Posterior vena cava (tissue), 2 donors: ENCODE measurements at regions not wholly inside any gene's neighbourhood (a gene's known extent, or its start where the extent isn't known, plus 50 kb on each side); places are given as distances from the start of the nearest gene placed in this dataset.
"Not testable (repeated sequence)": the region's sequence is repeated elsewhere in the genome, so short reads cannot be mapped to it uniquely, and the experiment has no call there.

ENCODE experiments used
- DNase-seq: peaks from one replicate; pipeline ENCODE4 v3.0.0-alpha.2; 2020; ENCODE audit warnings: low spot score
- intact Hi-C, 2 donors: fragments of 100-400 bp; cut with DNase I; formaldehyde crosslinking; loops; one replicate each; pipeline versions ENCODE4 v1.14.1 to v1.14.2; 2022 to 2023
- donor health status: DM: yes; HTN: yes; CAD: no.
- donor health status: DM: yes; HTN: yes; CAD: no.

DNA sequence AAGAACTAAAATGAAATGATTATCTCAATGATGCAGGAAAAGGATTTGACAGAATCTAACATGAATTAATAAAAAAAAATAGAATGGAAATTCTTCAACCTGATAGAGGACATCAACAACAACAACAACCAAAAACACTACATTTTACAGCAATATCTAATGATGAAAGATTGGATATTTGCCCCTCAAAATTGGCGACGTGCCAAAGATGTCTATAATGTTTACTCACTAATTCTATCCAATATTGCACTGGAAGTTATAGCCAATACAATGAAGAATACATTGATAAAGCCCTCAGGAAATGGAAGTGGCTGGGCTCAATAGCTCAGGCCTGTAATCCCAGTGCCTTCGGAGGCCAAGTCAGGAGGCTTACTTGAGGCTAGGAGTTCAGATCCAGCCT, 99.4 kb upstream of the ANTXRL start:
- intact Hi-C loops = not testable (repeated sequence)

DNA sequence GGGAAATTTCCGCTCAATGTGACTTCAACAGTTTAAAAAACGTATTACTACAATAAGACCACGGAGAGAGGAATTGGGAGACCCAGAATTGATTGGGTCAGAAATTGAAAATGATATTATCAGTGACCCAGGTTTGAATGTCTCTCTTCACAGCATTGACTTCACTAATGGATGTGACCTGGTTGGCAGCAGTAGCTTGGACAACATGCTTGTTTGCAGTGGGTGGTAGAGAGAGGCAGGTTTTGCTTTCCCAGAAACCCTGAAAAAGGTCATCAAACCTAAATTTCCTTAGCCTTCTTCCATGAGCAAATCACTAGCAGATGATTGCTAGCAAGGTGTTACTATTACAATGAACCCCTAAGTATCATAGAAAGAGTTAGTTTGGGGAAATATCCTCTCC, 89.7 kb upstream of the ANTXRL start:
- intact Hi-C loops = no loop called here
- no peak for DNase-seq

More for the DNA sequence above, 99.4 kb upstream of the ANTXRL start:
- DNase-seq = not testable (repeated sequence)

DNA sequence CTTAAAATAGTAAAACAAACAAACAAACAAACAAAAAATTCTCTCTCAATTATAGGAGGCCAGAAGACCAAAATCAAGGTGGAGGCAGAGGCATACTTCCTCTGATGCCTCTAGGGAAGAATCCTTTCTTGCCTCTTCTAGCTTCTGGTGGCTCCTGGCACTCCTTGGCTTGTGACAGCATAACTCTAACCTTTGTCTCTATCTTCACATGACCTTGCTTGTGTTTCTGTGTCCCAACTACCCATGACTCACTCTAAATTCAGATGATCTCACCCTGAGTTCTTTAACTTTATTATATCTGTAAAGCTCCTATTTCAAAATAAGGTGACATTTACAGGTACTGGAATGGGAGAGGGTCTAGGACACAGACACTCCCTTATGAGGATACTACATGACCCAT, 88.3 kb upstream of the ANTXRL start:
- DNase-seq = no peak
- intact Hi-C loops = no loop called here

DNA sequence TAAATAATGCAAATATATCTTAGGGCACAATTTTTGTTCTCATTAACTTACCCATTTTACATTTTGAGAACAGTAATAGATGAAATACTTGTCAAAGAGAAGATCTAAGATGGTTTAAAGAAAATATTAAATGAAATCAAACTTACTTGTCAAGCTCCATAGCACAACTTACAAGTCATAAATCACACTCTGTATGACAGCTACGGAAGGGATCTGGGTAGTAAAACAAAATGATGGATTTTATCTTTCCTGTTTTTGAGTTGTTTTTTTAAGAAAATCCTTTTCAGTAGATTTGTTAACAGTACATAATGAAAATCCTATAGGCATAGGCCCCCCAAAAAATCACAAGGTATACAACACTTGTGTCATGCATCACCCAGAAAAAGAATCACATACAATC, 84.4 kb upstream of the ANTXRL start:
- intact Hi-C loops, DNase-seq: not testable (repeated sequence)

DNA sequence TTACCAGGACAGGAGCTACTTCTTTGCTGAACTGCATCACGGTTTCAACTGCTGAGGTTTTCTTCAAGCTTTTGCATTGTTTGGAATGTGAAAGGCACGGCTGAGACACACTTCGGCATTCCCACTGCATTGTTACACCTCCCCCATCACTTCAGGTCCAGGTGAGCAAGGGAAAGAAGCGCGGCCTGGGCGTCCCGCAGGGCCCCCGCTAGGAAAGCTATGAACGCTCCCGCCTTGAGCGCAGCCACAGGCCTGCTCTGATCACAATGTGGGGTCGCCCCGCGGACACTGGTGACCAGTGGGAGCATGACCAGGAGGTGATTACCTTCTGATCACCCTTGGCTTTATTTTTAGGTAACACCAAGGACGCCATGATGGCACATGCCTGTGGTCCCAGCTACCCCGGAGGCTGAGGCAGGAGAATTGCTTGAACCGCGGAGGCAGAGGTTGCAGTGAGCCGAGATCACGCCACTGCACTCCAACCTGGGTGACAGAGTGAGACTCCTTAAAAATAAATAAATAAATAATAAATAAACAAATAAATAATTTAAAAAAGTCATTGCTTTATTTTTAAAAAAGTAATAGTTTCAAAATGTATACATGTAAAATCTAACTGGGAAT, 82.2 kb upstream of the ANTXRL start:
- DNase-seq = peak; percentile 47
- intact Hi-C loops = not testable (repeated sequence)

DNA sequence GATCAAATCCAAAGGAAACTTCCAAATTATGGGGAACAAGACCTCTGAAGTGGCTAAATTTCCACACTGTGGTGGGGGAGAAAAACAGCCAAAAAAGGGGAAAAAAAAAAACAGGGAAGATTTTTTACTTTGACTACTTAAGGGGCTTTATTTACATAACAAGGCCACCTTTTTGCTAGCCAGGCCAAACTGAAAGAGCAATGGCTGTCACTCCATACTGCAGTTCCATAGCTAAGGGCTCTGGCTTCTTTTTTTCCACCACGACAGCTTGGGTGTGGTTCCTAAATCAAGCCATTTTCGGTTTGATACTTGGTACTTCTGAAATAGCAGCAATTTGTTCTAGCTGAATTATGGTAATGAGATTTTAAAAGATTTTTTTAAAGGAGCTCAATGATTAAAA, 76.4 kb upstream of the ANTXRL start:
- intact Hi-C loops, DNase-seq: not testable (repeated sequence)

DNA sequence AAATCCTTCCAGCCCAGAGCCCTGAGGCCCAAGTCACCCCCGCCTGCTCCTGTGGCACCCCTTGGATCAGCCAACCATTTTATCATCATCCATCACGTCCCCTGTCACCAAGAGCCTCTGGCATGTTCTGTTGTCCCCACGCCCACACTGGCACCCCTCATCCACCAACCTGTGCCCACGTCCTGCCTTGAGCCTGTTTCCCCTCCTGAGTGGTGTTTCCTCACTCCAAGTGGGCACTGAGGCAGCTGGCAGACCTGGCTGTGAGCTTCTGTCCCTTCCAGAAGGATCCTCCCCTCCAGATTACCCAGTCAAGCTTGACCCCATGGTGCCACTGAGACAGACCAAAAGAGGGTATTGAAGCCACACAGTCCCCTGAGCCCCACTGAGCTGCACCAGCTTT, 71.4 kb upstream of the ANTXRL start:
- DNase-seq = peak; percentile 37
- intact Hi-C loops = no loop called here

DNA sequence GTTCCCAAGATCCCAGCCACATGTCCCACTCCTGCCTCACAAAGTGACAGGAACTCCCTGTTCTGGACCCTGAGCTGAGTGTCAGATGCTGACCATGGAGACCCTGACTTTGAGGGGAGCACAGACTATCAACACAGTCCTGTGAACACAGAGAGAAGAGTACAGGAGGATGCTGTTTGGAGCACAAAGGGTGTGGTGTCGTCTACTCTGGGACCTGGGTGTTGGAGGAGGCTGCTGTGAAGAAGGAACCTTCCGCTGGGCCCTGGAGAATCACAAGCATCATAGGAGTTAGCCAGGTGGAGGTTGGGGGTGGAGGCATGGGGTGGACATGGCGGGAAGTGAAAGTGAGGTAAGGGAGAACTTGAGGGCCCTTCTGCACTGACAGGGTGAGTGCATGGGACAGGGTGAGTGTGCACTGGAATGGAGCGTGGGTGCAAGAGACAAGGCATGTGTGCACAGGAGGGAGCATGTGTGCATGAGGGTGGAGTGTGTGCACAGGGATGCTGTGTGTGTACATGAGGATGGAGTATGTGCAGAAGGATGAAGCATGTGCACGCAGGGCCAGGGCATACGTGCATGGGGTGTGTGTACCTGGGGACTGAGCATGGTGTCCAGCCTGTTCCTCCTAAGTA, 70.7 kb upstream of the ANTXRL start:
- peak; percentile 45 for DNase-seq
- intact Hi-C loops = no loop called here

DNA sequence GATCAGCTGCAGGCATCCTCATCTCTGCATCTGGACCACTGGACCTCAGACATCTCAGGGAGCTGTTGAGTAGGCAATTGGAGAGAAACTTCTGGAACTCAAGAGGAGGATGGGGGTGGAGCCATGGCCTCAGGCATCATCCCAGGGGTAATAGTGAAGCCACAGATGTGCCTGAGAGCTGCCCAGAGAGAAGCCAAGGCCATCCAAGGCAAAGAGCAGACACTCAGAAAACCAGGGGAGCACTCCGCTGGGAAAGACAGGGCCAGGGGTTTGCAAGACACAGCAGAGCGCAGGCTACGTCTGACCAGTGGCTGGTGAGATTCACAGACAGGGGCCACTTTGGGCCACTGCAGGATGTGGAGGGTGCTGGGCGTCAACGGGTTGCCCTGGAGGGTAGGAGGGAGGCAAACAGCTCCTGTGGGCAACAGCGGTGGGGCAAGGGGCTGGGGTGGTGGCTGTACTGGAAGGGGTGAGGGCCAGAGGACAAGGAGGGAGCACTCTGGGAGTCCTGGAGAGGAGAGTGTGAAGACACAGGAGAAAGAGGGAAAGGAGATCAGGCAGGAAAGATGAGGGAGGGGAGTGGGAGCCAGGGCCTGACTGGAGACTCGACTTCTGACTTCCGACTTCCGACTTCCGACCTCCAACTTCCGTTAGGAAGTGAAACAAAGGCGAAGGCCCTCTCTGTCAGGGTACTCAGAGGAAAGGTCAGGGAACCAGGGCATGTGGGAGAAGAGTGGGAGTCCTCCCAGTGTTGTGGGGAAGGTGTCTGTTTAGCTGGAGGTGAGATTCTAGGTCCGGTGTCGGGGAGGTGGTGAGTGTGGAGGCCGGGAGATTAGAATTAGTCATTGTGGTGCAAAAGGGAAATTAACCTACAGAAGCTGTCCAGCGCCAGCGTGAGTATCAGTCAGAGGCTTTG, 69.7 kb upstream of the ANTXRL start:
- intact Hi-C loops = no loop called here
- peak; percentile 58 for DNase-seq

DNA sequence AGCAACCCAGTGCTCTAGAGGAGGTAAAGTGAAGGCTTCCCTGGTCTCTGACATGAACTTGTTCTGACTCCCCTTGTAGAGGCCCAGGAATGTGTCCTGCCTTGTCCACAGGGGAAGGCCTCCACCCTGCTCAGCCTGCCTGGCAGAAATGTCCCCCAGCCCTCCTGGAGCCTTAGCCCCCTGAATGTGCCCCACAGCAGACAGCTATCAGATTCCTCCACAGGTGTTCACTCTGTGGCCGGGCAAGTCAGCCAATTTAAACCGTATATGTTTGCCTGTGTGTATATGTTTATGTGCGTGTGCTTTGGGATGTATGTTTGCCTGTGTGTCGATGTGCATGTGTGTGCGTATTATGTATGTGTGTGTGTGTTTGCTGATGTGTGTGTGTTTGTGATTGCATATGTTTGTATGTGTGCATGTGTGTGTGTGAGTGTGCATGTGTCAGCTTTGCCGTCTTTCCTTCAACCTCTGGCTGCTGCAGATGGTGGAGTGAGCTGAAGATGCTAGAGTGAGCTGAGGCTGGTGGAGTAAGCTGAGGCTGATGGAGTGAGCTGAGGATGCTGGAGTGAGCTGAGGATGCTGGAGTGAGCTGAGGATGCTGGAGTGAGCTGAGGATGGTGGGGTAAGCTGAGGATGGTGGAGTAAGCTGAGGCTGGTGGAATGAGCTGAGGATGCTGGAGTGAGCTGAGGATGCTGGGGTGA, 68.9 kb upstream of the ANTXRL start:
- intact Hi-C loops = no loop called here
- DNase-seq = no peak

DNA sequence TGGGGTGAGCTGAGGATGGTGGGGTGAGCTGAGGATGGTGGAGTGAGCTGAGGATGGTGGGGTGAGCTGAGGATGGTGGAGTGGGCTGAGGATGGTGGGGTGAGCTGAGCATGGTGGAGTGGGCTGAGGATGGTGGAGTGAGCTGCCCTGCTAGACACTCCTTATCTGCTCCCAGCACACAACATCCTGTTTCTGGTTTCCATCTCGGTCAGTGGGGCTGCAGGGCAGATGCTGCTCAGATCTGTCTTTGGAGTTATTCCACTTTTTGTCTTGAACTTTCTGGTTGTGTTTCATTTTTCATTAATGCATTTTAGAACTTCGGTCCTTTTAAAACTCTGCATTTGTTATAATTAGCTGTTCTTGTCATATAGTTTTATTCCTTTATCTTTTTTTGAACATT, 67.9 kb upstream of the ANTXRL start:
- no peak for DNase-seq
- intact Hi-C loops = no loop called here

DNA sequence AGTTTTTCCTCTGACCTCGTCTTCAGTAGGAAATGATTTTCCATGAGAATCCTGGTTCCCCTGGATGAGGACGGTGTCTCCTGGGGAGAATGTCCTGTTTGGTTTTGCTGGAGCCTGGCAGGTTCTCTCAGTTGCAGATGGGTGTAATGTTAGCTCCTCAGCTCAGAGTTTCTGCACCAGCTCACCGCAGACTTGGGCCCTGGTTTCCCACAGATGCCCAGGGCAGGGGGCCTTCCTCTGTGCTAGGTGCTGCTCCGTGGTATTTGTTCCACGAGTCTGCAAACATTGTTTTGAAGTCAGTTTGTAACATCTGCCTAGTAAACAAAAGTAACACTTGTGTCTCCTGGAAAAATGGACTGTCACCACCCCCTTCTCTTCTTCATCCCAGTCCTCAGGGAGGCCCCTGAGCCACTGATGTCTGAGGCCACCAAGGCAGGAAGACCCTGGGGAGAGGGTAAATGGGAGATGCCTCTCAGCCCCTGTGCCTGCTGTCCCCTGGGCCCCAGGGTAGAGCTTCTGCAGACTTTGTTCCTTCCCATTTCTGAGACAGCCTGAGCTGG, 67.3 kb upstream of the ANTXRL start:
- DNase-seq, intact Hi-C loops: not testable (repeated sequence)

DNA sequence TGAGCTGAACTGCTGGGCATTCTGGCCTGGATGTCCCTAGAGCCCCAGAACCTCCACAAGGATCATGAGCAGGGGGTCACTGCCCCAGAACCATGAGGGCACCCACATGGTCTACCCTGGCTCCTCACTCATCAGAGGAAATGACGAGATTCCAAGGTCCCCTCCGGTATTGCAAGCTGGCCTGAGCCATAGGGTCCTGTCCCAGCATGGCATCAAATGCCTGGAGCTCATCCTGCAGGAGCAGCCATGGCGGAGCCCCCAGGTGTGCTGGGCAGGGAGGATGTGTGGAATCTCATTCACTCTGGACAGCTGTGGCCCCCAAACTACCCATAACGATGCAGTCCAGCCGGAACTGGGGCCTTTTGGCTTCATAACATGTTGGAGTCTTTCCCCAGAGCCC, 66.6 kb upstream of the ANTXRL start:
- intact Hi-C loops = no loop called here

DNA sequence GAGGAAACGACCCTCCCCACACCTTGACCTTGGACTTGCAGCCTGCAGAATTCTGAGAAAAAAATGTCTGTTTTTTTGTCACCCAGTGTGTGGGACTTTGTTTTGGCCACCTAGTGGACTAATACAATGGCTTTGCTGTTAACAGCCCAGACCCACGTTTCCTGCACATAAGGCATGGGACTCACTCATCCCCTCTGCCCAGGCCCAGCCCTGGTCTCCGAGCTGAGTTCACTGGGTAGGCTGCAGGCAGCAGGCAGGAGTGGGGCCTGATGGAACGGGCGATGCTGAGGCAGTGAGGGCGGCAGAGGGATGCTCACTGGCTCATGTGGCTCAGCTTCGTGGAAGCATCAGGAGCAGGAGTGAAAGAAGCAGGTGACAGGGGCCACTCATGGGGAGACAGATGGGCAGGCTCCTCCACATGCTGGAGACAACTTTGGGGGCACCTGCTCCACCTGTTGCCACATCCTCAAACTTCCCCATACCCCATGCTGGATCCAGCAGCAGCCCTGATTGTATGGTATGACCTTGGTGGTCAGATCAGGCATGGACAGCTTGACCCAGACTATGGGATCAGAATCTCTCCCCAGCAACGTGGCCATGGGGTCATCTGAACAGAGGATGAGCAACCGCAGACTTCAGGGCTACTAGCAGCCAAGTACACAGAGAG, 65.8 kb upstream of the ANTXRL start:
- peak; percentile 59 for DNase-seq
- intact Hi-C loops = no loop called here

More for the DNA sequence above, 66.6 kb upstream of the ANTXRL start:
- DNase-seq = peak; percentile 22

DNA sequence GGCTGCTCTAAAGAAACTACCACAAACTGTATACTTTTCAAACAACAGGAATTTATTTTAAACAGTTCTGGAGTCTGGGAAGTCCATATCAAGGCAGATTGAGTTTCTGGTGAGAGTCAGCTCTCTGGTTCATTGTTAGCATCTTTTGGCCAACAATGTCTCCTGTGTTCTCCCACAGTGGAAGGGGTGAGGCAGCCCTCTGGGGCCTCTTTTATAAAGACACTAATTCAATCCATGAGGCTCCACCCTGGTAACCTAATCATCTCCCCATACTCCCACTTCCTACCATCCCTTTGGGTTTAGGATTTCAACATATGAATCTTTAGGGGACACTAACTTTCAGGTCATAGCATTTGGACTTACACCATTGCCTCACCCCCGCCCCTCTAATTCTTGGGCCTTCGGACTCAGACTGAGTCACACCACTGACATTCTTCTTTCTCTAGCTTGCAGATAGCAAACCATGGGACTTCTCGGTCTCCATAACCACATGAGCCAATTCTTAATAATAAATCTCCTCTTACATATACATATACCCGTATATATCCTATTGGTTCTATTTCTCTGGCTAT, 64.3 kb upstream of the ANTXRL start:
- no peak for DNase-seq
- intact Hi-C loops = no loop called here

DNA sequence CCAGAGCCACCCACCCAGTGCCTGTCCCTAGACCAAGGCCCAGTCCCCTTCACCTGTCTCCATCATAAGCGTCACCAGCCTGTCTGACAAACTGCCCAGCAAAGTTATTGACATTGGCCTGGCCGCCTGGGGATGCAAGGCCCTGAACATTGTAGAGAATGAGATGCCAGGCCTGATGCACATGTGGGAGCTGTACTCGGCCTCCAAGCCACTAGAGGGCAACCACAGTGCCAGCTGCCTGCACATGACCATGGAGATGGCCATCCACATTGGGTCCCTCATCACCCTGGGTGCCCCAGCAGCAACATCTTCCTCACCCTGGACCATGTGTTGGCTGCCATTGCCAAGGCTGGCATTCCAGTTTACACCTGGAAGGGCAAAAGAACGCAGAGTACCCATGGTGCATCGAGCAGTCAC, 63.7 kb upstream of the ANTXRL start:
- intact Hi-C loops = no loop called here
- no peak for DNase-seq

DNA sequence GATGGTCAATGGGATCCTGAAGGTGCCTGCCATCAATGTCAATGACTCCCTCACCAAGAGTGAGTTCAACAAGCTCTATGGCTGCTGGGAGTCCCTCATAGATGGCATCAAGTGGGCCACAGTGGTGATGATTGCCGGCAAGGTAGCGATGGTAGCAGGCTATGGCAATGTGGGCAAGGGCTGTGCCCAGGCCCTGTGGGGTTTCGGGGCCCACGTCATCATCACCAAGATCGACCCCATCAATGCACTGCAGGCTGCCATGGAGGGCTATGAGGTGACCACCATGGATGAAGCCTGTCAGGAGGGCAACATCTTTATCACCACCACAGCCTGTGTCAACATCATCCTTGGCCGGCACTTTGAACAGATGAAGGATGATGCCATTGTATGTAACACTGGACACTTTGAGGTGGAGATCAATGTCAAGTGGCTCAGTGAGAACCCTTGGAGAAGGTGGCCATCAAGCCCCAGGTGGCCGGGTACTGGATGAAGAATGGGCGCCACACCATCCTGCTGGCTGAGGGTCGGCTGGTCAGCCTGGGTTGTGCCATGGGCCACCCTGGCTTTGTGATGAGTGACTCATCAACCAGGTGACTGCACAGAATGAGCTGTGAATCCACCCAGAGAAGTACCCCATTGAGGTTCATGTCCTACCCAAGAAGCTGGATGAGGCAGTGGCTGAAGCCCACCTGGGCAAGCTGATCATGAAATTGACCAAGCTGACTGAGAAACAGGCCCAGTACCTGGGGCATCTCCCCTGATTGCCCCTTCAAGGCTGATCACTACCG, 63.0 kb upstream of the ANTXRL start:
- DNase-seq = peak; percentile 51
- intact Hi-C loops = no loop called here

DNA sequence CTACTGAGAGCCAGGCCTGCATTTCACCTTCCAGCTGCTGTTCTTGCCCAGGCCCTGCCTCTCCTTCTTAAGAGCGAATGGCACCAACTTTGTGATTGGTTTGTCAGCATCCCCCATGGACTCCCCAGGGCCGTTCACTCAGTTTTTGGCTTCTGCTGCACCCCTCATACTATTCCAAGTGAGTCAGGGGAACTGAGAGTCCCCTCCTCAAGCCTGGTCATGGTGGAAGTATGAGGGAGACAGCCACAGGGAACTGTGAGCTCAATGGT, 62.4 kb upstream of the ANTXRL start:
- DNase-seq = peak; percentile 43
- intact Hi-C loops = no loop called here
